ENCODE measurements at regions not wholly inside any gene's neighbourhood (a gene's known extent, or its start where the extent isn't known, plus 50 kb on each side); places are given as distances from the start of the nearest gene placed in this dataset.

DNA sequence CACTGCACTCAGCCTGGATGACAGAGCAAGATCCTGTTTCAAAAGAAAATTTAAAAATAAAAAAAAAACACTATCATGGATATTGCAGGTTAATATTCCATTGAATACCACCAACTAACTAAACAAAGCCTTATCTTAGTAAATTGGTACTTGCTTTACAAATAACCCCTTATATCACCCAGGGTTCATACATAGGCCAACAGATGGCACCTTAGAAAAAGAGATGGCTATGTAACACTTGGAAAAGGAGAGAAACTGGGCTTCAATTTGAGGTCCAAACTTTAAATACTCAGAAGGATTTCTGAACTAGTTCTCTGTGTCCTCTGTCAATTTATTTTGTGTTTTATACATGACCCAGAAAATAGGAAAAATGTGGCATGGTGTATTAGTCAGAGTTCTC is 249.6 kb upstream of the LRP1B start:
- TF ChIP-seq, protein P1, sequence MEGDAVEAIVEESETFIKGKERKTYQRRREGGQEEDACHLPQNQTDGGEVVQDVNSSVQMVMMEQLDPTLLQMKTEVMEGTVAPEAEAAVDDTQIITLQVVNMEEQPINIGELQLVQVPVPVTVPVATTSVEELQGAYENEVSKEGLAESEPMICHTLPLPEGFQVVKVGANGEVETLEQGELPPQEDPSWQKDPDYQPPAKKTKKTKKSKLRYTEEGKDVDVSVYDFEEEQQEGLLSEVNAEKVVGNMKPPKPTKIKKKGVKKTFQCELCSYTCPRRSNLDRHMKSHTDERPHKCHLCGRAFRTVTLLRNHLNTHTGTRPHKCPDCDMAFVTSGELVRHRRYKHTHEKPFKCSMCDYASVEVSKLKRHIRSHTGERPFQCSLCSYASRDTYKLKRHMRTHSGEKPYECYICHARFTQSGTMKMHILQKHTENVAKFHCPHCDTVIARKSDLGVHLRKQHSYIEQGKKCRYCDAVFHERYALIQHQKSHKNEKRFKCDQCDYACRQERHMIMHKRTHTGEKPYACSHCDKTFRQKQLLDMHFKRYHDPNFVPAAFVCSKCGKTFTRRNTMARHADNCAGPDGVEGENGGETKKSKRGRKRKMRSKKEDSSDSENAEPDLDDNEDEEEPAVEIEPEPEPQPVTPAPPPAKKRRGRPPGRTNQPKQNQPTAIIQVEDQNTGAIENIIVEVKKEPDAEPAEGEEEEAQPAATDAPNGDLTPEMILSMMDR (IDR thresholded peaks at IDR 0.05 in 8 of 11, conservative IDR thresholded peaks at IDR 0.05 in 3 of 11): no peak
- TF ChIP-seq POLR2AphosphoS5 (IDR thresholded peaks at IDR 0.05): no peak
